Suppressor macrophage treated with lipopolysaccharide for 4 hours (primary cell): ENCODE measurements at regions not wholly inside any gene's neighbourhood (a gene's known extent, or its start where the extent isn't known, plus 50 kb on each side); places are given as distances from the start of the nearest gene placed in this dataset.

Experiments
- DNase-seq: peaks from one replicate; pipeline ENCODE4 v3.0.0-alpha.2; 2020

DNA sequence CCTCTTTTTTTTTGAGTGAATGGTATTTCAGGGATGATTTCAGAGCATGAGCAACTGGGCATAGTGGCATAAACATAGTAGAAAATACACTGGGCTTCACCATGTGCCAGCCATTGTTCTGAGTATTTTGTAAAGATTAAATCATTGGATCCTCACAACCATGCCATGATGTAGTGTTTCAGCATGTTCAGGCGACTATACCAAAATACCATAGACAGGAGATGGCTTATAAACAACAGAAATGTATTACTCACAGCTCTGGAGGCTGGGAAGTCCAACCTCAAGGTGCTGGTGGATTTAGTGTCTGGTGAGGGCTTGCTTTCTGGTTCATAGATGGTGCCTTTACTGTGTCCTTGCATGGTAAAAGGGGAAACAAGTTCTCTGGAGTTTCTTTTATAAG lies 101.5 kb upstream of the KL start:
- no peak for DNase-seq

GRCh38 chr13:32917504-32917903 lies 98.7 kb upstream of the KL start:
- no peak for DNase-seq

- DNase-seq, result no peak
Observed at GRCh38 chr13:32923725-32924124, 92.5 kb upstream of the KL start.

GRCh38 chr13:32924886-32925285 lies 91.3 kb upstream of the KL start:
- DNase-seq, result no peak

DNA sequence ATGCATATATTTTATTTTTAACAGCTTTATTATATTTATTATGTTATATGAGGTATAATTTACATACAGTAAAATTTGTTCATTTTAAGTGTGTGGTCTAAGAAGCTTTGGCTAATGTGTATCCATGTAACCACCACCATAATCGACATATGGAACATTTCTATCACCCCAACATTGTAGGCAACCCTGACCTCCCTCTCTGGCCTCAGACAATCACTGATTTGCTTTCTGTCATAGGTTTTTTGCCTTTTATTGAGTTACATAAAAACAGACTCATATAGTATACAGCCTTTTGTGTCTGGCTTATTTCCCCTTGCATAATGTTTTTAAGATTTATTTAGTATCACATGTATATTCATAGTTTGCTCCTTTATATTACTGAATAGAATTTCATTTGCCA lies 90.7 kb upstream of the KL start:
- DNase-seq, result no peak

GRCh38 chr13:32932376-32932775 lies 83.8 kb upstream of the KL start:
- DNase-seq, result no peak

DNA sequence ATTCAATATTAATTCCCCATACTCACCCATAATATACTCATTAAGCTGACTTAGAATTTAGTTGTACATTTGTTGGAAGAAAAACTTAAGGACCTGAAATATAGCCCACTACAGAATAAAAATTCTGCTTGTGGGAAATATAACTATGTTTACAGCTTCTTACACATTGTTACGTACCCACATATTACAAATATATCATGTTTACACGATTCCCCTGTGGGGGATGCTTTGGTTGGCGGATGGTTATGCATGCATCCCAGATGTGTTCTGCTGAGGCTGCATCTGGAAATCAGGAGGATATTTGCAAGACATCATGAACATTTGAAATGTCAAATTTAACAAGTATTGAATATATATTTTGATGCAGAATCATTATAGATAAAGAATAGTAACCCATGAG lies 79.5 kb upstream of the KL start:
- DNase-seq, result no peak

GRCh38 chr13:32938314-32938713 lies 77.9 kb upstream of the KL start:
- no peak for DNase-seq

GRCh38 chr13:32938907-32939306 lies 77.3 kb upstream of the KL start:
- peak; percentile 5 for DNase-seq

GRCh38 chr13:32940601-32941000 lies 75.6 kb upstream of the KL start:
- no peak for DNase-seq

DNA sequence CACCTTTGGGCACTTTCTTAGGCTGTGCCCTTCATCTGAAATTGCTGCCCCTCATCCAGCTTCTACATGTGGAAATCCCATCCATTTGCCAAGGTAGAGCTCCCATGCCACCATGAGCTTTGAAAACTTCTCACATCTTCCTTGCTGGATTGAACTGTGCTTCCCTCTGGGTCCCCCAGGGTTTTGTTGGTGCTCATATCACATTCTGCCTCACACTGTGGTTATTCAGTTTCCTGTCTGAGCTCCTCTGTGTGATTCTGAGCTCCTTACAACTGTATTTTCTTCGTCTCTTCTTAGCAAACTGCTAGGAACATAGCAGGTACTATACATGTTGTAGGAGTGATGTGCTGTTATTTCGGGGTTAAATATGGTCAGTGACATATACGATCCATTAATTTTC lies 74.9 kb upstream of the KL start:
- DNase-seq, result no peak

DNA sequence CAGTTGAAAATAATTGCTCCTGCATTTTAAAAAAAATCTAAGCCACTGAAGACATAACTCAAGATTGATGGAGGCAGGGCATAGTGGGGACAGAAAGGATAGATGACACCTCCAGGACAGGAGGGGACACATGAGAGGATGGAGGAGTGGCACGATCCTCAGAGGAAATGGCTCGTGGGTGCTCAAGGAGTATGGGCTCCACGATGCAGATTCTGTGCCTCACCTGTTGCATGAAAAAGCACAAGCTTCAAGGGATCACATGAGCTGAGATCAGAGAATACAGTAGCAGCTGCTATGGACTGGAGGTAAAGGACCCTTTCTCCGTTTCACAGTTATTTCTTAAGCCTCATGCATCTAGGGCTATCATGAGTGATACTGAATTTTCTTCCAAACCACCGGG lies 69.7 kb upstream of the KL start:
- no peak for DNase-seq

DNA sequence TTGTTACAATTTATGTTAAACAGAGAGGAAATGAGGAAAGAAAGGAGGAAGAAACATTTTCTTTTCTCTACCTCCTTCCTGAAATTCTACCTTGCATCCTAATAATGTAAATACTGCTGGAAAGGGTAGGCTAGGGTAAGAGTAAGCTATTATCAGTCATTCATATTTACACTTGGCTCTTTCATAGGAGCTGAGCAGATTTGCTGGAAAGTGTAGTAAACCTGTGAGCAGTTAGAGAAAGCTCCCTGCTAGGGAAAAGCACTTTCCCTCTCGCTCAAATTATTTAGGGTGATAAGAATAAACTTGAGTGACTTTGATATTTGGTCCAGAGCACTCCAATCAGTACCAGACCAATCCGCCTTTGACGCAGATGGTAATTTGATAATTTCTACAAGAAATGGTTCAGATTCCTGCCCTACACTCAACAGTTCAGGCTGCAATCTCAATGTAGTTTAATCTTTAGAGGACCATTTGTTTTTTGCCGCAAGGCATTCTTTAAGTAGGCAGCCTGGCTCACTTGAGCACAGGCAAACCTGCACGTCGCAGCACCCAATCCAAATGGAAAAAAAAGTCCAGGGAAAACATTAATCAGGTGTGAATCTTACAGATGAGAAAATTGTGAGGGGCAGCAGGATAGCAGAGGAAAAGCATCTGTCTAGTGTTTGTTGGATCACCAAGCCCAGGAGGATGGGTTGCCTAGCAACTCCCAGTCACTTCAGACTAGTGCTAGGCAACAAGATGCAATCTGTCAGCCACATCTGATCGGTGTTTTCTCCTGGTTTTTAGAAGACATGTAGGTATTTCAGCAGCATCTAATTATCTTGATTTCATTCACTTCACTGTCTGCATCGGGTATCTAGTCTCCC lies 68.6 kb upstream of the KL start:
- DNase-seq, result no peak

GRCh38 chr13:32949820-32950219 lies 66.4 kb upstream of the KL start:
- no peak for DNase-seq

DNA sequence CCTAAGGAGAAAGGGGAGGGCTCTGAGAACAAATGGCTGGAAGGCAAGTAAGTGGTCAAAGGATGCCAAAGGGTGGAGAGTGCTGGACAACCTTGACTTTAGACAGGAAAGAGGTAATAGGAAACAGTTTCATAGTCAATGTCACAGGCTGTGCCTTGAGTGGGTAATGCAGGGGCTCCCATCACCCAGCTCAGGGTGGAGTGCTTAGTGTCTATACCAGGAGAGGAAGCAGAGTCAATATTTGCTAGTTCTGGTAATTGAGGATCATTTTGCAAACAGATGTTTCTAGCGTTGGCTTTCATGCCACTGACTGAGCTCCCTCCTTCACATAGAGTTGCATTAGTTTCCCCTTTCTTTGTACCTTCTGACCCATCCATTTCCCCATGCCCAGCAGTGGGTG lies 64.6 kb upstream of the KL start:
- DNase-seq, result no peak

- DNase-seq, result no peak
Observed at GRCh38 chr13:32955881-32956594, 60.2 kb upstream of the KL start.

- DNase-seq, result no peak
Observed at GRCh38 chr13:32956595-32956933, 59.7 kb upstream of the KL start.

DNA sequence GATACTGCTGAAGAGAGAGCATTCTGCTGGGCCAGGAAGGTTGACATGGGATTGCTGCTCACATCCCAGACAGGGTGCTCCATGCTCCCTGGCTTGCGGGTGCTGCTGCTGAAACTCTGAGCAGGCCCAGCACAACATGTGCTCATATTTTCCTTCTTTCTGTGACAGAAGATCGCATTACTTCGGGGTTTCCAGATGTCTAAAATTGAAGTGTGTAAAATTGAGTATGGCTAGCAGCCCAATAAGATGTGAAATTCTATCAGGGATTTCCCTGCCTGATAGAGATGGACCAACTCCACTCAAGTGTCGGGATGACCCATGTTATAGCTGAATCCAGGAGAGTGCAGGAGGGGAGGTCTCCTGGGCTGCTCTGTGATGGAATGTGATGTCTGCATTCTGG lies 55.6 kb upstream of the KL start:
- no peak for DNase-seq

DNA sequence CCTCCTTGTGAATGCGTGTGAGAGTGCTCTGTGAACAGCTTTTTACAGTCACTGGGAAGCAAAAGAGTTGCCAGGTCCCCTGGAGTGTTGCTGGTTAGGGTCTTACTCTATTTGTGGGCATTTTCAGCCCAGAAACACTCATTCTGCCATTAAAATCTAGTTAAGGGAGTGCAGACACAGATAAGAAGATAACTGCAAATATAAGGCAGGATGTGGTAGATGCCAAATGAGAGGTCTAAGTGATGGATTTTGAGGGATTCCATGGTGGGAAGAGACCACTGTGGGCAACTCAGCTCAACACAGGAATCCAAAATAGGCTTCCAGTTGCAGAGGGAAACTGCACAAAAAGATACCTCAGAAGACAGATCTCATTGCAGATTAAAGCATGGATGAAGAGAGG lies 54.5 kb upstream of the KL start:
- DNase-seq, result no peak

DNA sequence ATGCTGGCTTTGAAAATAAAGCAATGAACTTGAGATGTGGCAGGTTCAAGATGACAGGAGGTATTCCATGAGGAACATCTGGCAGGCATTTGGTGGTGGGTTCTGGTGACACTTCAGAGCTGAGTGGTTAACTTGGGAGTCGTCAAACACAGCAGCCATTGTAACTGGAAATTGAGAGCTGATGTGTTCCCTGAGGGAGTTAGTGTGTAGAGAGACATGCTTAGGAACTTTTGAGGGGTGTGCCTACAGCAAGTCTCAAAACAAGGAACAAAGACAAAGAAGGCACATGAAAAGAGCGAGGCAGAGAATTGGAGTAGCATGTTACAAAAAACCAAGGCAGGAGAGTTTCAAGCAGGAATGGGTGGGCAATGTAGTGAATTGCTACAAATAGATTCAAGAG lies 53.9 kb upstream of the KL start:
- DNase-seq, result no peak

GRCh38 chr13:32964987-32965386 lies 51.2 kb upstream of the KL start:
- DNase-seq, result no peak
